ENCODE measurements at regions not wholly inside any gene's neighbourhood (a gene's known extent, or its start where the extent isn't known, plus 50 kb on each side); places are given as distances from the start of the nearest gene placed in this dataset.

- Histone ChIP-seq H3K36me3 (no peaks in the 10 kb centered on the region), H3K9me3 (no peaks in the 10 kb centered on the region), H3K4me3 (no peak overlapping the region), H3K27ac (no peak overlapping the region), H3K27me3 (peaks cover 0 to 4% (median 0%) of the 10 kb centered on the region in 3 donors), H3K4me1 (no peaks in the 10 kb centered on the region)
- WGBS, 5 donors, result 41 to 73% (median 56%) methylated on average over 1 of the region's 1 CpG
- no peak for DNase-seq
- intact Hi-C loops (cut with DNase I; ENCODE audit: low total_unique reads), result no loop called here
- TF ChIP-seq POLR2A (IDR thresholded peaks at IDR 0.05) (no peak), POLR2AphosphoS5 (IDR thresholded peaks at IDR 0.05) (no peak), CTCF (IDR thresholded peaks at IDR 0.05) (no peak), EP300 (IDR thresholded peaks at IDR 0.05) (no peak)
These were observed 141.0 kb downstream of the ATP6V1G3 start for GRCh38 chr1:198399452-198399851.

- peaks cover 0 to 4% (median 0%) of the 10 kb centered on the region in 3 donors for H3K27me3 ChIP-seq
- H3K4me1 ChIP-seq, result no peaks in the 10 kb centered on the region
- DNase-seq, result no peak
- H3K9me3 ChIP-seq, result no peaks in the 10 kb centered on the region
- no peaks in the 10 kb centered on the region for H3K36me3 ChIP-seq
- H3K27ac ChIP-seq, result no peak overlapping the region
- WGBS, 5 donors, result 82 to 100% (median 87%) methylated on average over 2 of the region's 2 CpGs
- TF ChIP-seq CTCF (IDR thresholded peaks at IDR 0.05) (no peak), EP300 (IDR thresholded peaks at IDR 0.05) (no peak), POLR2AphosphoS5 (IDR thresholded peaks at IDR 0.05) (no peak), POLR2A (IDR thresholded peaks at IDR 0.05) (no peak)
- no peak overlapping the region for H3K4me3 ChIP-seq
- intact Hi-C loops (cut with DNase I; ENCODE audit: low total_unique reads), result no loop called here
These were observed 143.2 kb downstream of the ATP6V1G3 start for GRCh38 chr1:198397208-198397808.

- Histone ChIP-seq H3K9me3 (no peaks in the 10 kb centered on the region), H3K4me3 (no peak overlapping the region), H3K36me3 (no peaks in the 10 kb centered on the region), H3K27me3 (no peaks in the 10 kb centered on the region), H3K27ac (no peak overlapping the region), H3K4me1 (no peaks in the 10 kb centered on the region)
- no peak for TF ChIP-seq POLR2AphosphoS5 (IDR thresholded peaks at IDR 0.05)
- TF ChIP-seq POLR2A (IDR thresholded peaks at IDR 0.05), result no peak
- no peak for TF ChIP-seq EP300 (IDR thresholded peaks at IDR 0.05)
- no peak for TF ChIP-seq CTCF (IDR thresholded peaks at IDR 0.05)
- WGBS, 5 donors, result 71 to 78% (median 73%) methylated on average over 8 to 10 of the region's 10 CpGs
- no peak for DNase-seq
- intact Hi-C loops (cut with DNase I; ENCODE audit: low total_unique reads), result no loop called here
These were observed 149.0 kb downstream of the ATP6V1G3 start for GRCh38 chr1:198391393-198392020.

GRCh38 chr1:198387587-198387986 is 152.9 kb downstream of the ATP6V1G3 start:
- Histone ChIP-seq H3K36me3 (no peaks in the 10 kb centered on the region), H3K4me3 (no peak overlapping the region), H3K27ac (no peak overlapping the region), H3K4me1 (no peaks in the 10 kb centered on the region), H3K9me3 (no peaks in the 10 kb centered on the region), H3K27me3 (no peaks in the 10 kb centered on the region)
- intact Hi-C loops (cut with DNase I; ENCODE audit: low total_unique reads), result no loop called here
- TF ChIP-seq POLR2A (IDR thresholded peaks at IDR 0.05) (no peak), EP300 (IDR thresholded peaks at IDR 0.05) (no peak), POLR2AphosphoS5 (IDR thresholded peaks at IDR 0.05) (no peak), CTCF (IDR thresholded peaks at IDR 0.05) (no peak)
- 51 to 64% (median 62%) methylated on average over 3 of the region's 3 CpGs for WGBS, 5 donors
- DNase-seq, result no peak
